ENCODE measurements at regions not wholly inside any gene's neighbourhood (a gene's known extent, or its start where the extent isn't known, plus 50 kb on each side); places are given as distances from the start of the nearest gene placed in this dataset.

GRCh38 chr12:16670456-16671050 lies 64.6 kb upstream of the LMO3 start:
- Histone ChIP-seq H3K9me2 (replicated peaks; ENCODE audit: control insufficient read depth, low read length) (no peaks in the 10 kb centered on the region), H3K4me1 (ENCODE audit: control insufficient read depth, low read length) (peaks cover 4% of the 10 kb centered on the region), H3K27me3 (ENCODE audit: control insufficient read depth, low read length) (no peaks in the 10 kb centered on the region), H3K27ac (ENCODE audit: low read depth, low read length) (no peak overlapping the region), H3K9me3 (ENCODE audit: control insufficient read depth, insufficient read depth, low read length) (no peaks in the 10 kb centered on the region), H3K4me2 (ENCODE audit: low read length) (no peak overlapping the region), H3K79me2 (ENCODE audit: control insufficient read depth, low read length) (no peaks in the 10 kb centered on the region), H3F3A (ENCODE audit: control insufficient read depth, insufficient read depth) (no peaks in the 10 kb centered on the region), H3K4me3 (ENCODE audit: low read length) (no peak overlapping the region), H4K20me1 (ENCODE audit: control insufficient read depth, insufficient read depth, low read depth, low read length) (no peaks in the 10 kb centered on the region), H3K36me3 (ENCODE audit: control insufficient read depth, low read length) (no peaks in the 10 kb centered on the region)
- TF ChIP-seq EZH2phosphoT487 (IDR thresholded peaks at IDR 0.05; ENCODE audit: borderline replicate concordance, low read length) (no peak), CTCF (IDR thresholded peaks at IDR 0.05; ENCODE audit: low read depth, low read length, poor library complexity, severe bottlenecking) (no peak)

- no peaks in the 10 kb centered on the region for H3K4me1 ChIP-seq (ENCODE audit: control insufficient read depth, low read length)
- no peak overlapping the region for H3K27ac ChIP-seq (ENCODE audit: low read depth, low read length)
- no peaks in the 10 kb centered on the region for H3K9me2 ChIP-seq (replicated peaks; ENCODE audit: control insufficient read depth, low read length)
- H3K36me3 ChIP-seq (ENCODE audit: control insufficient read depth, low read length): no peaks in the 10 kb centered on the region
- no peaks in the 10 kb centered on the region for H3K9me3 ChIP-seq (ENCODE audit: control insufficient read depth, insufficient read depth, low read length)
- no peaks in the 10 kb centered on the region for H3F3A ChIP-seq (ENCODE audit: control insufficient read depth, insufficient read depth)
- no peak overlapping the region for H3K4me2 ChIP-seq (ENCODE audit: low read length)
- no peaks in the 10 kb centered on the region for H3K79me2 ChIP-seq (ENCODE audit: control insufficient read depth, low read length)
- no peaks in the 10 kb centered on the region for H4K20me1 ChIP-seq (ENCODE audit: control insufficient read depth, insufficient read depth, low read depth, low read length)
- TF ChIP-seq EZH2phosphoT487 (IDR thresholded peaks at IDR 0.05; ENCODE audit: borderline replicate concordance, low read length): no peak
- no peak for TF ChIP-seq CTCF (IDR thresholded peaks at IDR 0.05; ENCODE audit: low read depth, low read length, poor library complexity, severe bottlenecking)
- no peak overlapping the region for H3K4me3 ChIP-seq (ENCODE audit: low read length)
- no peaks in the 10 kb centered on the region for H3K27me3 ChIP-seq (ENCODE audit: control insufficient read depth, low read length)
These were observed 63.8 kb upstream of the LMO3 start for GRCh38 chr12:16669756-16670155.

GRCh38 chr12:16668198-16668597 lies 62.2 kb upstream of the LMO3 start:
- TF ChIP-seq CTCF (IDR thresholded peaks at IDR 0.05; ENCODE audit: low read depth, low read length, poor library complexity, severe bottlenecking): no peak
- no peak for TF ChIP-seq EZH2phosphoT487 (IDR thresholded peaks at IDR 0.05; ENCODE audit: borderline replicate concordance, low read length)
- no peaks in the 10 kb centered on the region for H3K9me2 ChIP-seq (replicated peaks; ENCODE audit: control insufficient read depth, low read length)

More at GRCh38 chr12:16668198-16668597, 62.2 kb upstream of the LMO3 start:
- H3K36me3 ChIP-seq (ENCODE audit: control insufficient read depth, low read length): no peaks in the 10 kb centered on the region
- no peak overlapping the region for H3K27ac ChIP-seq (ENCODE audit: low read depth, low read length)
- H4K20me1 ChIP-seq (ENCODE audit: control insufficient read depth, insufficient read depth, low read depth, low read length): no peaks in the 10 kb centered on the region
- no peaks in the 10 kb centered on the region for H3K4me1 ChIP-seq (ENCODE audit: control insufficient read depth, low read length)
- no peaks in the 10 kb centered on the region for H3K27me3 ChIP-seq (ENCODE audit: control insufficient read depth, low read length)
- no peak overlapping the region for H3K4me2 ChIP-seq (ENCODE audit: low read length)
- no peaks in the 10 kb centered on the region for H3K9me3 ChIP-seq (ENCODE audit: control insufficient read depth, insufficient read depth, low read length)
- H3K4me3 ChIP-seq (ENCODE audit: low read length): no peak overlapping the region
- no peaks in the 10 kb centered on the region for H3K79me2 ChIP-seq (ENCODE audit: control insufficient read depth, low read length)
- H3F3A ChIP-seq (ENCODE audit: control insufficient read depth, insufficient read depth): no peaks in the 10 kb centered on the region
